ENCODE measurements at regions not wholly inside any gene's neighbourhood (a gene's known extent, or its start where the extent isn't known, plus 50 kb on each side); places are given as distances from the start of the nearest gene placed in this dataset.

GRCh38 chr6:19734519-19734918, 102.7 kb upstream of the ID4 start:
- no peak overlapping the region for H3K4me3 Mint-ChIP-seq (ENCODE audit: unreplicated experiment)
- no peaks in the 10 kb centered on the region for H3K27me3 Mint-ChIP-seq (ENCODE audit: insufficient read depth, unreplicated experiment)
- H3K36me3 Mint-ChIP-seq (ENCODE audit: insufficient read depth, unreplicated experiment) = no peaks in the 10 kb centered on the region
- CTCF ChIA-PET = no interaction called here
- peaks cover 13% of the 10 kb centered on the region for H3K4me1 Mint-ChIP-seq (ENCODE audit: insufficient read depth, unreplicated experiment)
- BruUV-seq (replicated peaks) = no TSS peak
- no peak for TF ChIP-seq CTCF (IDR thresholded peaks at IDR 0.05; ENCODE audit: unreplicated experiment)
- DNase-seq (ENCODE audit: unreplicated experiment) = no peak
- no peaks in the 10 kb centered on the region for H3K9me3 Mint-ChIP-seq (ENCODE audit: unreplicated experiment)
- H3K27ac Mint-ChIP-seq (ENCODE audit: low read depth, unreplicated experiment) = no peak overlapping the region
- POLR2A ChIA-PET = interaction anchor here (0.6 kb wide), 1 partner anchor 361 kb away, joined by 5 read pairs; no protein-coding TSS in a partner anchor
- intact Hi-C loops (cut with micrococcal nuclease) = loop anchor here (10.0 kb wide), 1 partner anchor 70 kb away; no protein-coding TSS in a partner anchor

GRCh38 chr6:19736066-19736465, 101.1 kb upstream of the ID4 start:
- intact Hi-C loops (cut with micrococcal nuclease) = loop anchor here (10.0 kb wide), 1 partner anchor 69 kb away; no protein-coding TSS in a partner anchor
- Mint-ChIP-seq H3K4me1 (ENCODE audit: insufficient read depth, unreplicated experiment) (peaks cover 13% of the 10 kb centered on the region), H3K9me3 (ENCODE audit: unreplicated experiment) (no peaks in the 10 kb centered on the region), H3K36me3 (ENCODE audit: insufficient read depth, unreplicated experiment) (no peaks in the 10 kb centered on the region), H3K4me3 (ENCODE audit: unreplicated experiment) (no peak overlapping the region), H3K27me3 (ENCODE audit: insufficient read depth, unreplicated experiment) (no peaks in the 10 kb centered on the region), H3K27ac (ENCODE audit: low read depth, unreplicated experiment) (no peak overlapping the region)
- POLR2A ChIA-PET = interaction anchor here (0.7 kb wide), 1 partner anchor 434 kb away, joined by 3 read pairs; no protein-coding TSS in a partner anchor
- no TSS peak for BruUV-seq (replicated peaks)
- DNase-seq (ENCODE audit: unreplicated experiment) = no peak
- no peak for TF ChIP-seq CTCF (IDR thresholded peaks at IDR 0.05; ENCODE audit: unreplicated experiment)
- CTCF ChIA-PET = interaction anchor here (0.5 to 1.2 kb wide), 3 partner anchors 17 to 321 kb away, joined by 3 to 5 read pairs (median 4); no protein-coding TSS in a partner anchor

- no peak for TF ChIP-seq CTCF (IDR thresholded peaks at IDR 0.05; ENCODE audit: unreplicated experiment)
- H3K36me3 Mint-ChIP-seq (ENCODE audit: insufficient read depth, unreplicated experiment) = no peaks in the 10 kb centered on the region
- POLR2A ChIA-PET = interaction anchor here (0.6 kb wide), 1 partner anchor 21 kb away, joined by 3 read pairs; no protein-coding TSS in a partner anchor
These were observed 99.2 kb upstream of the ID4 start for GRCh38 chr6:19738010-19738409.

GRCh38 chr6:19749722-19750121, 87.4 kb upstream of the ID4 start:
- intact Hi-C loops (cut with micrococcal nuclease) = no loop called here
- ChIA-PET CTCF (interaction anchor here (0.7 to 1.0 kb wide), 3 partner anchors 13 to 1538 kb away, joined by 3 read pairs; no protein-coding TSS in a partner anchor), POLR2A (interaction anchor here (0.8 kb wide), 1 partner anchor 20 kb away, joined by 3 read pairs; no protein-coding TSS in a partner anchor)
- Mint-ChIP-seq H3K36me3 (ENCODE audit: insufficient read depth, unreplicated experiment) (no peaks in the 10 kb centered on the region), H3K9me3 (ENCODE audit: unreplicated experiment) (no peaks in the 10 kb centered on the region), H3K27ac (ENCODE audit: low read depth, unreplicated experiment) (no peak overlapping the region), H3K4me1 (ENCODE audit: insufficient read depth, unreplicated experiment) (no peaks in the 10 kb centered on the region), H3K4me3 (ENCODE audit: unreplicated experiment) (no peak overlapping the region), H3K27me3 (ENCODE audit: insufficient read depth, unreplicated experiment) (no peaks in the 10 kb centered on the region)
- TF ChIP-seq CTCF (IDR thresholded peaks at IDR 0.05; ENCODE audit: unreplicated experiment) = no peak
- no peak for DNase-seq (ENCODE audit: unreplicated experiment)
- no TSS peak for BruUV-seq (replicated peaks)

More at GRCh38 chr6:19738010-19738409, 99.2 kb upstream of the ID4 start:
- no TSS peak for BruUV-seq (replicated peaks)
- Mint-ChIP-seq H3K9me3 (ENCODE audit: unreplicated experiment) (no peaks in the 10 kb centered on the region), H3K4me1 (ENCODE audit: insufficient read depth, unreplicated experiment) (peaks cover 6% of the 10 kb centered on the region), H3K27me3 (ENCODE audit: insufficient read depth, unreplicated experiment) (no peaks in the 10 kb centered on the region), H3K27ac (ENCODE audit: low read depth, unreplicated experiment) (no peak overlapping the region), H3K4me3 (ENCODE audit: unreplicated experiment) (no peak overlapping the region)
- CTCF ChIA-PET = interaction anchor here (0.7 kb wide), 1 partner anchor 477 kb away, joined by 3 read pairs; no protein-coding TSS in a partner anchor
- intact Hi-C loops (cut with micrococcal nuclease) = loop anchor here (10.0 kb wide), 1 partner anchor 67 kb away; no protein-coding TSS in a partner anchor
- DNase-seq (ENCODE audit: unreplicated experiment) = no peak

All from MCF 10A (cell line).